ENCODE measurements at regions not wholly inside any gene's neighbourhood (a gene's known extent, or its start where the extent isn't known, plus 50 kb on each side); places are given as distances from the start of the nearest gene placed in this dataset.

- TF ChIP-seq SUPT5H (IDR thresholded peaks at IDR 0.05) (no peak), ZSCAN29 (IDR thresholded peaks at IDR 0.05) (no peak), NFE2 (IDR thresholded peaks at IDR 0.05; ENCODE audit: low read depth) (no peak), SMAD3 (CRISPR knock-in tag; conservative IDR thresholded peaks at IDR 0.05) (no peak), ZBTB17 (CRISPR knock-in tag; IDR thresholded peaks at IDR 0.05) (no peak), OTX1 (CRISPR knock-in tag; IDR thresholded peaks at IDR 0.05) (no peak)
These were observed 63.4 kb upstream of the ZNF469 start (continued) for GRCh38 chr16:88319116-88319965.

DNA sequence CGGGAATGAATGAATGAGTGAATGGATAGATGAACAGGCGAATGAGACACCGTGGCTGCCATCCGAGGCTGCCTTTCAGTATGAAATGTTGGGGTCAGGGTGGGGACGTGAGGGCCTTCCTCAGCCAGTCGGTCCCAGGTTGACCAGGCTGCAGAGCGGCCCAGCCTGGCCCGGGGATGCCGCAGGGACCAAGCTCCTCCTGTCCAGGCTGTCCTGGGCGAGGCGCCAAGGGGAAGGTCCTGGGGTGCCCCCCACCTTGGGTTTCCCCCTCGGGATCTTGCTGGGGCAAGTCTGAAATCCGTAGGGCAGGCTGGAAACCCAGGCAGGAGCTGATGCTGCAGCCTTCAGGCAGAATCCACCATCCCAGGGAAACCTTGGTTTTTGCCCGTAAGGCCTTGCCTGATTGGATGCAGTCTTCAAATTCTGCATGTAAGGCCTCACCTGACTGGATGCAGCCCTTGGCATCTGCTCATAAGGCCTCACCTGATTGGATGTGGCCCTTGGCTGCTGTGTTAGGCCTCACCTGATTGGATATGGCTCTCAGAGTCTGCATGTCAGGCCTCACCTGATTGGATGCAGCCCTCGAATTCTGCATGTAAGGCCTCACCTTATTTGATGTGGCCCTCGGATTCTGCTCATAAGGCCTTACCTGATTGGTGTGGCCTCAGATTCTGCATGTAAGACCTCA, 61.7 kb upstream of the ZNF469 start:
- CTCF ChIA-PET (ENCODE audit: low intra/inter-chr PET ratio), result no interaction called here
- in situ Hi-C loops (cut with MboI) (no loop called here), intact Hi-C loops (cut with micrococcal nuclease) (no loop called here)
- FAIRE-seq (peak; percentile 82), DNase-seq (ENCODE audit: extremely low read depth in 1 of 4, low spot score in 3 of 4) (peak; percentile 47 to 76 (median 53)), ATAC-seq (peak; percentile 72)
- 63% methylated on average over 16 of the region's 16 CpGs for WGBS (ENCODE audit: insufficient coverage, low coverage, missing lambda C conversion rate)
- Histone ChIP-seq H3K4me2 (ENCODE audit: insufficient read depth, low read length) (no peak overlapping the region), H3K9me1 (ENCODE audit: control insufficient read depth, insufficient read depth, low read length) (no peaks in the 10 kb centered on the region), H3K4me3 (no peak overlapping the region), H3K36me3 (ENCODE audit: control insufficient read depth, insufficient read depth, low read length) (no peaks in the 10 kb centered on the region), H3K79me2 (ENCODE audit: control insufficient read depth, insufficient read depth, low read length) (no peaks in the 10 kb centered on the region), H3K27me3 (ENCODE audit: control insufficient read depth in 2 of 2, insufficient read depth in 2 of 2, low read length in 2 of 2) (no peaks in the 10 kb centered on the region), H4K20me1 (replicated peaks; ENCODE audit: control insufficient read depth, insufficient read depth, low read length) (no peaks in the 10 kb centered on the region), H3K9ac (ENCODE audit: insufficient read depth in 1 of 2, low read depth in 2 of 2, low read length in 2 of 2) (no peak overlapping the region), H2AFZ (ENCODE audit: low read depth, low read length) (no peak overlapping the region), H3K9me3 (replicated peaks; ENCODE audit: control insufficient read depth, insufficient read depth, low read depth, low read length) (no peaks in the 10 kb centered on the region), H3K4me1 (replicated peaks in 1 of 2; ENCODE audit: control insufficient read depth in 2 of 2, insufficient read depth in 2 of 2, low read length in 2 of 2) (peaks cover 4 to 67% of the 10 kb centered on the region in 2 experiments; a peak in 4 of 5 replicates), H3K27ac (ENCODE audit: extremely low read depth, low read depth, low read length) (no peak overlapping the region)
- BruUV-seq (replicated peaks), result no TSS peak
- POLR2A ChIA-PET, result no interaction called here
- TF ChIP-seq RBBP5 (IDR thresholded peaks at IDR 0.05; ENCODE audit: borderline replicate concordance, insufficient read depth, low read length, poor library complexity, severe bottlenecking) (no peak), SIN3B (IDR thresholded peaks at IDR 0.05; ENCODE audit: low read depth) (no peak), GATAD2A (IDR thresholded peaks at IDR 0.05) (no peak), CLOCK (CRISPR knock-in tag; IDR thresholded peaks at IDR 0.05; ENCODE audit: borderline replicate concordance) (no peak), ZNF253 (CRISPR knock-in tag; conservative IDR thresholded peaks at IDR 0.05) (no peak), FOS (IDR thresholded peaks at IDR 0.05; ENCODE audit: extremely low read depth, insufficient read length) (peak; percentile 82), TEAD1 (CRISPR knock-in tag; IDR thresholded peaks at IDR 0.05) (no peak), ZNF24 (IDR thresholded peaks at IDR 0.05) (peak; percentile 54; the same call in 1 of the 2 replicates), MLLT1 (IDR thresholded peaks at IDR 0.05) (0 out of 4 replicates have a peak, but pooled peaks of 1 of the 2 experiments have one; percentile 31)

Measured in K562 (cell line).